GM21717 (cell line): ENCODE measurements at regions not wholly inside any gene's neighbourhood (a gene's known extent, or its start where the extent isn't known, plus 50 kb on each side); places are given as distances from the start of the nearest gene placed in this dataset.

Experiments
- ATAC-seq: cut with Tn5 transposase; IDR thresholded peaks from one replicate; pipeline ENCODE4 v1.9.1; 2021; ENCODE audit warnings: mild to moderate bottlenecking, moderate library complexity; ENCODE audit not compliant: unreplicated experiment

- no peak for ATAC-seq
Measured at GRCh38 chr13:80237646-80238045, 103.3 kb downstream of the SPRY2 start.

- ATAC-seq, result no peak
Measured at GRCh38 chr13:80235967-80236302, 105.0 kb downstream of the SPRY2 start.

DNA sequence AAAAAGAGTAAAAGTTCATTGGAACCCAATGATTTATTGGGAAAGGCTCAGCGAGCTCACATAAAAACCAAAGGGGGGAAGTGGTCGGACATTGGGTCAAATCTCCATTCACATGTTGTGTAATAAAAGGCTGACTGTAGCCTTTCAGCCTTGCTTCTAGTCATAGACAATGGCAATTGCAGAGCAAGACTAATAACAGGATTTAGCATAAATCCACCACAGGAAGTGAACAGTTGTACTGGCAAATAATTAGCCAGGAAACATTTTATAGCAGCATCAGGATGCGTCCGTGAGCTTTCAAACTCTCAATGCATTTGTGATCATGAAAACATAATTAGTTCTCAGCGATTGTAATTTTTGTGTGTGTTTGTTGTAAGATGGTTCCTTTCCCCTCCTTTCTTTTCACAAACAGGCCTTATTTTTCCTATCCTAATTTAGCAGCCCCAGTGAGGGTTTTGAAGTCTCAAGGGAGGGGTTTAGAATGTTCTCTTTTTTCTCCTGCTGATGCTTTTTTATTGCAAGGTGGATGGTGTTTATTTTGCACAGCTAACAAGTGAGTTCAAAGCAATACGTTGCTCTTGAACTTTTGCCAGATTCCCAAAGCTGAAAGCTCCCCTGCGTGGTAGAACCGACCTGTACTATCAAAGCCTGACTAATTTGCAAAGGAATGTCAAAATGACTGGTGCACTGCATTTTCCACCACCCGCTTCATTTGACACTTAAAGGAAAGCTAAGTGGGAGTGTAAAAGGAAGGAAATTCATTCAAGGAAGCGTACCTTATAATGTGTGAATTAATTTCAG lies 105.6 kb downstream of the SPRY2 start:
- no peak for ATAC-seq

GRCh38 chr13:80227645-80228044 lies 113.3 kb downstream of the SPRY2 start:
- no peak for ATAC-seq

GRCh38 chr13:80226645-80227044 lies 114.3 kb downstream of the SPRY2 start:
- no peak for ATAC-seq

GRCh38 chr13:80224468-80224867 lies 116.5 kb downstream of the SPRY2 start:
- no peak for ATAC-seq

GRCh38 chr13:80217614-80218456 lies 123.1 kb downstream of the SPRY2 start:
- ATAC-seq, result no peak

DNA sequence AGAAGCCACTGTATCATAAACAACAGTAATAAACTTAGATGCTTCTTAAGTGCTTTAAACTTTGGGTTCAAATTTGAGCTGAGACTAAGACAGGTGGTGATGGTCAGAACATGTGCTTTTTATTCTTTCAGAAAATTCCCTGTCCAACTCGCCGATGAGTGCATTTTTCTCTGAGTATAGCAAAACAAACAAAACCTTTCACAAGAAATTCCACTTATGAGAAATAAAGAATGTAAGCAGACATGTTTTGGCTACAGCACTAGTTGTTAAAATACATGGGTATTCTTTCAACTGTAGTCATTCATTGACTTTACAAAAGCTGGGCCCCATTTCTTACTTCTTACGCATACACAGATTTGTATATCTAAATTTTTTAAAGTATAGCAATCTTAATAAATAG lies 125.6 kb downstream of the SPRY2 start:
- no peak for ATAC-seq

DNA sequence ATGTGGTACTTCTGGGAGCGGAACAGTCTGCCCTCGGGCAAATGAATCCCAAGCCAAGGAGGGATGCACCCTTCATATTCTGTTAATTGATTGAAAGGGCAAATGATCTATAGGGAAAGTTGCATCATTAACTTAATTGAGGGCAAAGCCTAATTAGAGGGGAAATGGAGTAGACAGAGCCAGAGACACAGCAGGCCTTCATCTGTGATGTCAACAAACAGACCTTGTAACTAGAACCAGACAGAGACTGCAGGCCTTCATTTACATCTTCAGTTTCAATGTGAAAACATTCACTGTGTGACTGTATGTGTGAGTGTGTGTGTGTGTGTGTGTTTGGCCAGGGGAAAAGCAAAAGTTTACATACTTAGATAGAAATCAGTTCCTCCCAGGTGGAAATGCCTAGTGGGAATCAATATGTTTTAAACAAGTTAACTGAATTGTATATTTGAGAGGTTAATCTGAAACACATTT lies 126.4 kb downstream of the SPRY2 start:
- ATAC-seq, result no peak

GRCh38 chr13:80214050-80214449 lies 126.9 kb downstream of the SPRY2 start:
- ATAC-seq, result no peak

GRCh38 chr13:80213201-80213600 lies 127.7 kb downstream of the SPRY2 start:
- ATAC-seq, result no peak

GRCh38 chr13:80211566-80211965 lies 129.4 kb downstream of the SPRY2 start:
- ATAC-seq, result no peak

DNA sequence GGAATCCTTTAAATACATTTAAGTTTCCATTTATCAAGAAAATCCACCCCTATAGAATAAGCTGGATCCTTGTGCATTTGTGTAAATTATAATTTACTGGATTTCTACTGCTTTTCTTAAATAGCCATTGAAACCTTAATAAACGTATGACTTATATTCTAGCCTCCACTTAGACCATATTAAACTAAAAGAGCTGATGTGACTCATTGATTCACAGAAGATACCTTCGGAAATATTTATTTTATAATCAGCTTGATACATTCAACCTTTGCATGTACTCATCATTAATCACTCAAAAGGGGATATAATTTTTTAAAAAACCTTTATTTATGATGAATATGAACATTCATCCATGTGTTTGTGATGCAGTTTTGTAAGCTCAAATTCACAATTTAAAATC lies 136.3 kb downstream of the SPRY2 start:
- ATAC-seq, result no peak

DNA sequence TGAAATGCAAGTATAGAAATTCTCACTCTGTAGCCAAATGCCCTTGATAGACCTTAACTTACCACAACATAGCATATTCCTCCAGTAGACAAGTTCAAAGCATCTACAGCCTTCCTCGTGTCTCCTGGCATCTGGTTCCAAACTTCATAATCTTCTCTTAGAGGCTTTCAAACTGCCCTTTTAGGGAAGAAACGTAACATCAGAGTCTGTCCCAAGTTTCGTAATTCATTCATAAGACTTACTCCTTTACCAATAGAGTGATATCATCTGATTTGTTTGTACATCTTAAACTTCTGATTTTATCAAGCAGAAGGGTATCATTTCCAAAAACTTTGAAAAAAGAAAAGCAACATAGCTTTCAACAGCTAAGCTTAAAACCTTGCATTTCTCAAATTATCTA lies 137.4 kb downstream of the SPRY2 start:
- no peak for ATAC-seq

- no peak for ATAC-seq
Measured at GRCh38 chr13:80201694-80202468, 139.0 kb downstream of the SPRY2 start.

GRCh38 chr13:80199585-80200292 lies 141.2 kb downstream of the SPRY2 start:
- ATAC-seq, result no peak

- no peak for ATAC-seq
Measured at GRCh38 chr13:80199067-80199466, 141.9 kb downstream of the SPRY2 start.

DNA sequence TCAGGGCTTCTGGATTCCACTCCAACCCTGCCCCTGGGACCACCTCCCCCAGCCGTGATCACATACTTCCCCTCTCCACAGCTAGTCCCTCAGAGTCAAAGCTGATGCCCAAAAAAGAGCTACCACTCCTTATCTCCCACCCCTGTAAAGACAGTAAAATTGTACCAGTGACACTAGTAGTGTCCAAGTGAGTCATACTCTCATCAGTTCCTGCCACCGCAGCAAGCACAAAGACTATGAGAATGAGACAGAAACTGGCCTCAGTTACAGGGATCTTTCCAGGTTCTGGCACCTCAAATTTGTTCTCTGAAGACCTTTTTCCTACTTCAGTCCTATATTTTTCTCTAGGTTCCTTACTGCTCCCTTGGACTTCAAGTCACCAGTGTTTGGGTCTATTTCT lies 144.2 kb downstream of the SPRY2 start:
- no peak for ATAC-seq

DNA sequence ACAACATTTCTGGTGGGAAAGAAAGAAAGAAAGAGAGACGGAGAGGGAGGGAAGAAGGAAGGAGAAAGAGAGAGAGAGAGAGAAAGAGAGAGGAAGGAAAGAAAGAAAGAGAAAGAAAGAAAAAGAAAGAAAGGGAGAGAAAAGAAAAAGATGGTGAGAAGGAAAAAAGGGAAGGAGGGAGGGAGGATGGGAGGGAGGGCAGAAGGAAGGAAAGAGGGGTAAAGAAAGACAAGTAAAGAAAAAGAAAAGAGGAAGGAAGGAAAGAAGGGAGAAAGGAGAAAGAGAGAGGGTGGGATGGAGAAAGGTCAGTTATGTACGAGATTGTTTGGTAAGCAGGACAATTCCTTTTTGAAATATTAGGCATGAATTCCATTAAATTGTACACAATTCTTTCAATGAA lies 145.3 kb downstream of the SPRY2 start:
- no peak for ATAC-seq

GRCh38 chr13:80189889-80190597 lies 150.9 kb downstream of the SPRY2 start:
- ATAC-seq, result no peak
